HEK293 (cell line): ENCODE measurements at regions not wholly inside any gene's neighbourhood (a gene's known extent, or its start where the extent isn't known, plus 50 kb on each side); places are given as distances from the start of the nearest gene placed in this dataset.

Experiments
- CTCF ChIA-PET: fragments of 350-600 bp; formaldehyde crosslinking; extraction: SDS; loops from one replicate; lab custom pipeline; 2021; ENCODE audit warnings: antibody characterized with exemption; lab: Yijun Ruan, JAX
- POLR2A ChIA-PET: fragments of 300-600 bp; formaldehyde crosslinking; extraction: SDS; loops from one replicate; lab custom pipeline; 2020; ENCODE audit warnings: antibody characterized with exemption, inconsistent platforms; lab: Yijun Ruan, JAX
- H3K27ac ChIP-seq: fragments of 200-500 bp; sonication (Bioruptor generic); 2 replicates; pipeline ENCODE4 v1.5.1; 2014; ENCODE audit warnings: low read depth, low read length, control low read depth, inconsistent platforms; ENCODE audit errors: extremely low read depth
- H3K36me3 ChIP-seq, 2 experiments: fragments of 200-500 bp in 1 of 2; sonication (Bioruptor generic) in 1 of 2; 1 replicate in 1 of 2; 2 replicates in 1 of 2; pipeline ENCODE4 v1.5.1; 2014 to 2017; ENCODE audit warnings: inconsistent platforms in 2 of 2, low read length in 2 of 2; ENCODE audit not compliant: control insufficient read depth in 2 of 2, insufficient read depth in 1 of 2
- H3K4me1 ChIP-seq: fragments of 200-500 bp; sonication (Bioruptor generic); 2 replicates; pipeline ENCODE4 v1.5.1; 2014; ENCODE audit warnings: mild to moderate bottlenecking, low read length, inconsistent platforms; ENCODE audit not compliant: control insufficient read depth, insufficient read depth
- H3K4me3 ChIP-seq: 2 replicates; pipeline ENCODE4 v1.5.1; 2011; ENCODE audit warnings: low read depth, mild to moderate bottlenecking, control low read depth, low read length, moderate library complexity
- H3K9me3 ChIP-seq: fragments of 200-500 bp; sonication (Bioruptor generic); 2 replicates; pipeline ENCODE4 v1.5.1; 2014; ENCODE audit warnings: low read depth, low read length, inconsistent platforms; ENCODE audit not compliant: control insufficient read depth, insufficient read depth
- GLI2 ChIP-seq: fragments of 450-650 bp; formaldehyde crosslinking; IDR thresholded peaks from 2 replicates; pipeline ENCODE4; 2017; ENCODE audit warnings: missing biosample characterization, missing genetic modification characterization, low read depth, borderline replicate concordance
- YY2 ChIP-seq: fragments of 450-650 bp; formaldehyde crosslinking; IDR thresholded peaks from 2 replicates; pipeline ENCODE4 v1.5.1; 2016; ENCODE audit warnings: missing biosample characterization, missing genetic modification characterization
- ZBTB21 ChIP-seq: fragments of 450-650 bp; formaldehyde crosslinking; IDR thresholded peaks from 2 replicates; pipeline ENCODE4 v1.5.1; 2017; ENCODE audit warnings: missing biosample characterization, missing genetic modification characterization
- ZNF112 ChIP-seq: fragments of 450-650 bp; formaldehyde crosslinking; IDR thresholded peaks from 2 replicates; pipeline ENCODE4 v1.5.0; 2017; ENCODE audit warnings: missing biosample characterization, missing genetic modification characterization
- ZNF24 ChIP-seq: fragments of 450-650 bp; formaldehyde crosslinking; IDR thresholded peaks from 2 replicates; pipeline ENCODE4 v1.5.1; 2016; ENCODE audit warnings: missing biosample characterization, missing genetic modification characterization
- ZNF274 ChIP-seq, 2 experiments: fragments of 200-500 bp in 1 of 2; fragments of 450-650 bp in 1 of 2; sonication (Bioruptor generic) in 1 of 2; formaldehyde crosslinking in 1 of 2; IDR thresholded peaks; 2 replicates each; pipeline versions ENCODE4 v1.5.1 to v1.6.1; 2014 to 2016; ENCODE audit warnings: borderline replicate concordance in 1 of 2, inconsistent platforms in 1 of 2, low read length in 1 of 2, missing biosample characterization in 1 of 2, missing genetic modification characterization in 1 of 2
- ZNF335 ChIP-seq: fragments of 450-650 bp; formaldehyde crosslinking; conservative IDR thresholded peaks from 2 replicates; pipeline ENCODE4 v1.5.1; 2016; ENCODE audit warnings: missing biosample characterization, missing genetic modification characterization
- ZNF394 ChIP-seq: fragments of 450-650 bp; formaldehyde crosslinking; IDR thresholded peaks from 2 replicates; pipeline ENCODE4 v1.5.1; 2016; ENCODE audit warnings: missing biosample characterization, missing genetic modification characterization, mild to moderate bottlenecking, moderate library complexity, borderline replicate concordance
- ZNF433 ChIP-seq: fragments of 450-650 bp; formaldehyde crosslinking; IDR thresholded peaks from 2 replicates; pipeline ENCODE4 v1.5.1; 2016; ENCODE audit warnings: missing biosample characterization, missing genetic modification characterization, low read depth
- ZNF48 ChIP-seq: fragments of 450-650 bp; formaldehyde crosslinking; IDR thresholded peaks from 2 replicates; pipeline ENCODE4 v1.5.1; 2016; ENCODE audit warnings: missing biosample characterization, missing genetic modification characterization
- ZNF513 ChIP-seq: fragments of 450-650 bp; IDR thresholded peaks from 2 replicates; pipeline ENCODE4 v1.5.1; 2018; ENCODE audit warnings: missing biosample characterization, missing genetic modification characterization
- ZNF792 ChIP-seq: fragments of 450-650 bp; formaldehyde crosslinking; IDR thresholded peaks from 2 replicates; pipeline ENCODE4 v1.5.1; 2016; ENCODE audit warnings: missing biosample characterization, missing genetic modification characterization
- ZNF843 ChIP-seq: fragments of 450-650 bp; formaldehyde crosslinking; IDR thresholded peaks from 2 replicates; pipeline ENCODE4 v1.5.1; 2016; ENCODE audit warnings: missing biosample characterization, missing genetic modification characterization
- TF ChIP-seq, protein P1 (sequence below): fragments of 450-650 bp; formaldehyde crosslinking; IDR thresholded peaks from 2 replicates; pipeline ENCODE4 v1.5.1; 2016; ENCODE audit warnings: missing biosample characterization, missing genetic modification characterization
- TF ChIP-seq, protein P2 (sequence below): fragments of 450-650 bp; formaldehyde crosslinking; IDR thresholded peaks from 2 replicates; pipeline ENCODE4 v1.5.1; 2017; ENCODE audit warnings: missing biosample characterization, missing genetic modification characterization
- TF ChIP-seq, protein P3 (sequence below): fragments of 450-650 bp; formaldehyde crosslinking; IDR thresholded peaks from 2 replicates; pipeline ENCODE4 v1.5.1; 2016; ENCODE audit warnings: missing biosample characterization, missing genetic modification characterization
- TF ChIP-seq, protein P4 (sequence below): fragments of 450-650 bp; formaldehyde crosslinking; IDR thresholded peaks from 2 replicates; pipeline ENCODE4 v1.5.1; 2017; ENCODE audit warnings: missing biosample characterization, missing genetic modification characterization
- TF ChIP-seq, protein P5 (sequence below): IDR thresholded peaks from 2 replicates; pipeline ENCODE4 v1.6.1; 2011; ENCODE audit warnings: mild to moderate bottlenecking, low read depth, low read length, borderline replicate concordance

DNA sequence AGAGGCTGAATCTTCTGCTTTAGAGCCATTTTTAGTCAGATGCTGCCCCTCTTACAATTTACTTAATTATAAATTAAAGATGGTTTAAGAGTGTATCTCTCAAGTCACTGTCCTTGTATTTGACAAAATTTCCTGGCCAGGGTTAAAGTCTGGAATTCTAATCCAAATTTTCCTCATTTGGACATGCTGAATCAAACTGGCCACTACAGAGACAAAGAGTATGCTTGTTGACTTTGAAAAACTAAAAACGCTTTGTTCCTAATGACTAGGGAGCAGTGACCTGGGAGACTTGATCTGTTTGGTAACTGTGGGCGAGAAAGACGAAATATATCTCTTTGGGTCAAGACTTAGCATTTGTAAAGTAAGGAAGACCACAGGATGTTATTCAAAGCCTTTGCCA, 303.2 kb downstream of the ZSWIM6 start:
- Histone ChIP-seq H3K4me1 (no peaks in the 10 kb centered on the region), H3K36me3 (no peaks in the 10 kb centered on the region), H3K4me3 (no peak overlapping the region), H3K27ac (no peak overlapping the region), H3K9me3 (no peaks in the 10 kb centered on the region)
- TF ChIP-seq ZNF843 (tag by site-specific recombination) (no peak), YY2 (tag by site-specific recombination) (no peak), ZNF394 (tag by site-specific recombination) (no peak), ZNF112 (no peak), ZNF513 (tag by site-specific recombination) (no peak), ZNF335 (no peak), GLI2 (tag by site-specific recombination) (no peak), ZNF433 (tag by site-specific recombination) (no peak), ZNF274 (IDR thresholded peaks at IDR 0.05; ENCODE audit: low read length) (no peak), ZNF274 (tag by site-specific recombination; IDR thresholded peaks at IDR 0.05; ENCODE audit: borderline replicate concordance) (no peak), ZNF24 (no peak), ZBTB21 (tag by site-specific recombination) (no peak), ZNF792 (no peak), ZNF48 (no peak)
- TF ChIP-seq, protein P1, sequence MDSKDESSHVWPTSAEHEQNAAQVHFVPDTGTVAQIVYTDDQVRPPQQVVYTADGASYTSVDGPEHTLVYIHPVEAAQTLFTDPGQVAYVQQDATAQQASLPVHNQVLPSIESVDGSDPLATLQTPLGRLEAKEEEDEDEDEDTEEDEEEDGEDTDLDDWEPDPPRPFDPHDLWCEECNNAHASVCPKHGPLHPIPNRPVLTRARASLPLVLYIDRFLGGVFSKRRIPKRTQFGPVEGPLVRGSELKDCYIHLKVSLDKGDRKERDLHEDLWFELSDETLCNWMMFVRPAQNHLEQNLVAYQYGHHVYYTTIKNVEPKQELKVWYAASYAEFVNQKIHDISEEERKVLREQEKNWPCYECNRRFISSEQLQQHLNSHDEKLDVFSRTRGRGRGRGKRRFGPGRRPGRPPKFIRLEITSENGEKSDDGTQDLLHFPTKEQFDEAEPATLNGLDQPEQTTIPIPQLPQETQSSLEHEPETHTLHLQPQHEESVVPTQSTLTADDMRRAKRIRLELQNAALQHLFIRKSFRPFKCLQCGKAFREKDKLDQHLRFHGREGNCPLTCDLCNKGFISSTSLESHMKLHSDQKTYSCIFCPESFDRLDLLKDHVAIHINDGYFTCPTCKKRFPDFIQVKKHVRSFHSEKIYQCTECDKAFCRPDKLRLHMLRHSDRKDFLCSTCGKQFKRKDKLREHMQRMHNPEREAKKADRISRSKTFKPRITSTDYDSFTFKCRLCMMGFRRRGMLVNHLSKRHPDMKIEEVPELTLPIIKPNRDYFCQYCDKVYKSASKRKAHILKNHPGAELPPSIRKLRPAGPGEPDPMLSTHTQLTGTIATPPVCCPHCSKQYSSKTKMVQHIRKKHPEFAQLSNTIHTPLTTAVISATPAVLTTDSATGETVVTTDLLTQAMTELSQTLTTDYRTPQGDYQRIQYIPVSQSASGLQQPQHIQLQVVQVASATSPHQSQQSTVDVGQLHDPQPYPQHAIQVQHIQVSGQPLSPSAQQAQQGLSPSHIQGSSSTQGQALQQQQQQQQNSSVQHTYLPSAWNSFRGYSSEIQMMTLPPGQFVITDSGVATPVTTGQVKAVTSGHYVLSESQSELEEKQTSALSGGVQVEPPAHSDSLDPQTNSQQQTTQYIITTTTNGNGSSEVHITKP (tag by site-specific recombination) = no peak
- TF ChIP-seq, protein P2, sequence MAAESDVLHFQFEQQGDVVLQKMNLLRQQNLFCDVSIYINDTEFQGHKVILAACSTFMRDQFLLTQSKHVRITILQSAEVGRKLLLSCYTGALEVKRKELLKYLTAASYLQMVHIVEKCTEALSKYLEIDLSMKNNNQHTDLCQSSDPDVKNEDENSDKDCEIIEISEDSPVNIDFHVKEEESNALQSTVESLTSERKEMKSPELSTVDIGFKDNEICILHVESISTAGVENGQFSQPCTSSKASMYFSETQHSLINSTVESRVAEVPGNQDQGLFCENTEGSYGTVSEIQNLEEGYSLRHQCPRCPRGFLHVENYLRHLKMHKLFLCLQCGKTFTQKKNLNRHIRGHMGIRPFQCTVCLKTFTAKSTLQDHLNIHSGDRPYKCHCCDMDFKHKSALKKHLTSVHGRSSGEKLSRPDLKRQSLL = no peak
- TF ChIP-seq, protein P3, sequence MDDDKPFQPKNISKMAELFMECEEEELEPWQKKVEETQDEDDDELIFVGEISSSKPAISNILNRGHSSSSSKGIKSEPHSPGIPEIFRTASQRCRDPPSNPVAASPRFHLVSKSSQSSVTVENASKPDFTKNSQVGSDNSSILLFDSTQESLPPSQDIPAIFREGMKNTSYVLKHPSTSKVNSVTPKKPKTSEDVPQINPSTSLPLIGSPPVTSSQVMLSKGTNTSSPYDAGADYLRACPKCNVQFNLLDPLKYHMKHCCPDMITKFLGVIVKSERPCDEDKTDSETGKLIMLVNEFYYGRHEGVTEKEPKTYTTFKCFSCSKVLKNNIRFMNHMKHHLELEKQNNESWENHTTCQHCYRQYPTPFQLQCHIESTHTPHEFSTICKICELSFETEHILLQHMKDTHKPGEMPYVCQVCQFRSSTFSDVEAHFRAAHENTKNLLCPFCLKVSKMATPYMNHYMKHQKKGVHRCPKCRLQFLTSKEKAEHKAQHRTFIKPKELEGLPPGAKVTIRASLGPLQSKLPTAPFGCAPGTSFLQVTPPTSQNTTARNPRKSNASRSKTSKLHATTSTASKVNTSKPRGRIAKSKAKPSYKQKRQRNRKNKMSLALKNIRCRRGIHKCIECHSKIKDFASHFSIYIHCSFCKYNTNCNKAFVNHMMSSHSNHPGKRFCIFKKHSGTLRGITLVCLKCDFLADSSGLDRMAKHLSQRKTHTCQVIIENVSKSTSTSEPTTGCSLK (tag by site-specific recombination) = no peak
- TF ChIP-seq, protein P4, sequence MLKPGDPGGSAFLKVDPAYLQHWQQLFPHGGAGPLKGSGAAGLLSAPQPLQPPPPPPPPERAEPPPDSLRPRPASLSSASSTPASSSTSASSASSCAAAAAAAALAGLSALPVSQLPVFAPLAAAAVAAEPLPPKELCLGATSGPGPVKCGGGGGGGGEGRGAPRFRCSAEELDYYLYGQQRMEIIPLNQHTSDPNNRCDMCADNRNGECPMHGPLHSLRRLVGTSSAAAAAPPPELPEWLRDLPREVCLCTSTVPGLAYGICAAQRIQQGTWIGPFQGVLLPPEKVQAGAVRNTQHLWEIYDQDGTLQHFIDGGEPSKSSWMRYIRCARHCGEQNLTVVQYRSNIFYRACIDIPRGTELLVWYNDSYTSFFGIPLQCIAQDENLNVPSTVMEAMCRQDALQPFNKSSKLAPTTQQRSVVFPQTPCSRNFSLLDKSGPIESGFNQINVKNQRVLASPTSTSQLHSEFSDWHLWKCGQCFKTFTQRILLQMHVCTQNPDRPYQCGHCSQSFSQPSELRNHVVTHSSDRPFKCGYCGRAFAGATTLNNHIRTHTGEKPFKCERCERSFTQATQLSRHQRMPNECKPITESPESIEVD = no peak
- TF ChIP-seq, protein P5, sequence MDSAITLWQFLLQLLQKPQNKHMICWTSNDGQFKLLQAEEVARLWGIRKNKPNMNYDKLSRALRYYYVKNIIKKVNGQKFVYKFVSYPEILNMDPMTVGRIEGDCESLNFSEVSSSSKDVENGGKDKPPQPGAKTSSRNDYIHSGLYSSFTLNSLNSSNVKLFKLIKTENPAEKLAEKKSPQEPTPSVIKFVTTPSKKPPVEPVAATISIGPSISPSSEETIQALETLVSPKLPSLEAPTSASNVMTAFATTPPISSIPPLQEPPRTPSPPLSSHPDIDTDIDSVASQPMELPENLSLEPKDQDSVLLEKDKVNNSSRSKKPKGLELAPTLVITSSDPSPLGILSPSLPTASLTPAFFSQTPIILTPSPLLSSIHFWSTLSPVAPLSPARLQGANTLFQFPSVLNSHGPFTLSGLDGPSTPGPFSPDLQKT = no peak
- ChIA-PET CTCF (interaction anchor here (0.7 kb wide), 1 partner anchor 254 kb away, joined by 3 read pairs; no protein-coding TSS in a partner anchor), POLR2A (no interaction called here)
